AG09309 (cell line): ENCODE measurements at regions not wholly inside any gene's neighbourhood (a gene's known extent, or its start where the extent isn't known, plus 50 kb on each side); places are given as distances from the start of the nearest gene placed in this dataset.

ENCODE experiments used
- DNase-seq: peaks from one replicate; pipeline ENCODE4 v3.0.0-alpha.2; 2010; ENCODE audit warnings: low read depth
- H3K4me3 ChIP-seq: 2 replicates; pipeline ENCODE4 v1.5.1; 2011; ENCODE audit warnings: mild to moderate bottlenecking, low read depth, low read length, moderate library complexity; ENCODE audit not compliant: control insufficient read depth
- TF ChIP-seq, protein P1 (sequence below): IDR thresholded peaks from 2 replicates; pipeline ENCODE4 v1.5.1; 2011; ENCODE audit warnings: mild to moderate bottlenecking, low read depth, low read length, inconsistent platforms; ENCODE audit not compliant: insufficient read depth, control insufficient read depth; ENCODE audit errors: missing control alignments

DNA sequence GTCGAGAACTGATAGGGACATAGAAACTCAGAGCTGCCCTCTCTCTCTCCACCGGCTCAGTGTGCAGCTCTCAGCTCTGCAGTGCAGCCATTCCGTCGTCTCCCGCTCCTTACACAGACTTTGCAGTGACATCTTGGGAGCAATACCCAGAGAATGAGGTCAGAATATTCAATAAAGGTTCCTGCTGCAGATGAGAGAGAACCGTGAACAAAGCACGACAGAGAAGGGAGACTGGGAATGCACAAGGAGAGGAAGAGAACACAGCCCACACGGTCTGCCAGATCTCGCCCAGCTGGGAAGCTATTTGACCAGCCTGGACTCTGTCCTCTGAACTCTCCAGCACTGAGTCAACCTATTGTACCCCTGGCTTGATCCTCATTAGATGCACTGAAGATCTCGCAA lies 118.0 kb upstream of the PPARGC1A start:
- DNase-seq, result no peak
- H3K4me3 ChIP-seq, result no peak overlapping the region
- TF ChIP-seq, protein P1, sequence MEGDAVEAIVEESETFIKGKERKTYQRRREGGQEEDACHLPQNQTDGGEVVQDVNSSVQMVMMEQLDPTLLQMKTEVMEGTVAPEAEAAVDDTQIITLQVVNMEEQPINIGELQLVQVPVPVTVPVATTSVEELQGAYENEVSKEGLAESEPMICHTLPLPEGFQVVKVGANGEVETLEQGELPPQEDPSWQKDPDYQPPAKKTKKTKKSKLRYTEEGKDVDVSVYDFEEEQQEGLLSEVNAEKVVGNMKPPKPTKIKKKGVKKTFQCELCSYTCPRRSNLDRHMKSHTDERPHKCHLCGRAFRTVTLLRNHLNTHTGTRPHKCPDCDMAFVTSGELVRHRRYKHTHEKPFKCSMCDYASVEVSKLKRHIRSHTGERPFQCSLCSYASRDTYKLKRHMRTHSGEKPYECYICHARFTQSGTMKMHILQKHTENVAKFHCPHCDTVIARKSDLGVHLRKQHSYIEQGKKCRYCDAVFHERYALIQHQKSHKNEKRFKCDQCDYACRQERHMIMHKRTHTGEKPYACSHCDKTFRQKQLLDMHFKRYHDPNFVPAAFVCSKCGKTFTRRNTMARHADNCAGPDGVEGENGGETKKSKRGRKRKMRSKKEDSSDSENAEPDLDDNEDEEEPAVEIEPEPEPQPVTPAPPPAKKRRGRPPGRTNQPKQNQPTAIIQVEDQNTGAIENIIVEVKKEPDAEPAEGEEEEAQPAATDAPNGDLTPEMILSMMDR, result no peak

GRCh38 chr4:24006269-24006668 lies 116.4 kb upstream of the PPARGC1A start:
- DNase-seq, result no peak
- no peak overlapping the region for H3K4me3 ChIP-seq
- TF ChIP-seq, protein P1, result no peak

DNA sequence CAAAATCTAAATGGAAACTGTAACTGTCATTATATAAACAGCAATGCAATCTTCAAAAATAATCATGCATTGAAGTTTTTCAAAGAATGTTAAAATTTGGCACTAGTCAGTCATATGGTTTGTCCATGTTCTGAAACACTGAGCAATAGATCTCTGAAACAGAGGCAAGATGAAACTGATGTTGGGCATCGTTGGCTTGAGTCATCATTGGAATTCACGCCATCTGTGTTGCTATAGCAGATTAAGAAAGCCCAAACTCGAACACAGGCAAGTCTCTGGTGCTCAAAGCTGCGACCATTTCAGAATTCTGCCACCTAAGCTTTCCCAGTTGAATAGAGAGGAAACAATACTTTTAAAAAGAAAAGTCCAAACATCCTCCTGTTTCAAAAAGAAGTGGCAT lies 114.1 kb upstream of the PPARGC1A start:
- TF ChIP-seq, protein P1, result no peak
- DNase-seq, result no peak
- no peak overlapping the region for H3K4me3 ChIP-seq

- DNase-seq, result no peak
- TF ChIP-seq, protein P1, result no peak
- no peak overlapping the region for H3K4me3 ChIP-seq
These were observed 113.6 kb upstream of the PPARGC1A start for GRCh38 chr4:24003496-24003895.

- no peak for DNase-seq
- no peak overlapping the region for H3K4me3 ChIP-seq
- TF ChIP-seq, protein P1, result no peak
These were observed 112.6 kb upstream of the PPARGC1A start for GRCh38 chr4:24002330-24002966.

- TF ChIP-seq, protein P1, result no peak
- no peak for DNase-seq
- no peak overlapping the region for H3K4me3 ChIP-seq
These were observed 111.9 kb upstream of the PPARGC1A start for GRCh38 chr4:24001486-24002329.

DNA sequence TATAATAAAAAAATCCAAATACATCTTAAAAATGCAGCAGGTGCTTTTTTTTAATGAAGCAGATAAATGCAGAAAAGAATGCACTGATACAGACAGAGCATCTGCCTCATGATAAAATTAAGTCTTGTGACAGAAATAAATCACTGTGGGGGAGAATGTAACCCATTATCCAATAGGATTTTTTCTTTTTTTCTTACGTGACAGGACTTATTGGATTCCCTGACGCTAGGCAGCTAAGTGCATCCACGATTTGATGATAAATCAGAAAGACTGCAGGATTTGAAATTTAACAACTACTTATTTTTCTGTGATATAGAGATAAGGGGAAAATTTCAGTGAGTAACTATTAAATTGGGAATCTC lies 110.6 kb upstream of the PPARGC1A start:
- DNase-seq, result no peak
- TF ChIP-seq, protein P1, result no peak
- no peak overlapping the region for H3K4me3 ChIP-seq
